ENCODE measurements at regions not wholly inside any gene's neighbourhood (a gene's known extent, or its start where the extent isn't known, plus 50 kb on each side); places are given as distances from the start of the nearest gene placed in this dataset.

DNA sequence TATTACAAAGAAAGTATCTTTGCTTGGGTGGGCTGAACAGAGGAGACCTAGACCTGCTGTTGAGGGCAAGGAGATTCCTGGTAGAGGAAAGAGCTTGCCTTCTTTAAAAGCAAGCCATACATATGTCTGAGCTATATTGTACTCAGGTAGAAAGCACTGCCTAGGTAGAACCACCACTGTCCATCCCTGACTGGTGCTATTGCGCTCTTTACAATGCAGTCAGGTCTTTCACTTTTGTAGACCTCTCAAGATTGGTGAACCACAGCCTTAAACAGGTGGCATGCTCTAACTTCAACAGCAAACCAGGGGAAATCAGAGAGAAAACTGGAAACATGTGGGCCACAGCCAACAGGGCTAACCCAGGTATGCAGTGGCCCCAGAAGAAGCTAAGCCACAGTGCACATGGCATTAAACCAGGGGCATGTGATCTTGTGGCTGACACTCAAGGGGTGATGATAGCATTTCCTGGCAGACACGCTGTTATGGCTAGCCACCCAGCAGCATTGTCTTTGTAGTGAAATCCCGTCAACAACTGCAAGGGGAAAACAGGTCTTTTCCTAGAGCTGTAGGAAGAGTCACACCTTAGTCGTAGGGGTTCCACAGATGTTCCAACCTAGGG is 253.9 kb upstream of the PCSK5 start:
- no peak overlapping the region for H3K27ac ChIP-seq
- ChIA-PET POLR2A (ENCODE audit: low non-redundant PET) (no interaction called here), CTCF (interaction anchor here (0.7 kb wide), 1 partner anchor 671 kb away, joined by 7 read pairs; no protein-coding TSS in a partner anchor)
- TF ChIP-seq, protein P1, sequence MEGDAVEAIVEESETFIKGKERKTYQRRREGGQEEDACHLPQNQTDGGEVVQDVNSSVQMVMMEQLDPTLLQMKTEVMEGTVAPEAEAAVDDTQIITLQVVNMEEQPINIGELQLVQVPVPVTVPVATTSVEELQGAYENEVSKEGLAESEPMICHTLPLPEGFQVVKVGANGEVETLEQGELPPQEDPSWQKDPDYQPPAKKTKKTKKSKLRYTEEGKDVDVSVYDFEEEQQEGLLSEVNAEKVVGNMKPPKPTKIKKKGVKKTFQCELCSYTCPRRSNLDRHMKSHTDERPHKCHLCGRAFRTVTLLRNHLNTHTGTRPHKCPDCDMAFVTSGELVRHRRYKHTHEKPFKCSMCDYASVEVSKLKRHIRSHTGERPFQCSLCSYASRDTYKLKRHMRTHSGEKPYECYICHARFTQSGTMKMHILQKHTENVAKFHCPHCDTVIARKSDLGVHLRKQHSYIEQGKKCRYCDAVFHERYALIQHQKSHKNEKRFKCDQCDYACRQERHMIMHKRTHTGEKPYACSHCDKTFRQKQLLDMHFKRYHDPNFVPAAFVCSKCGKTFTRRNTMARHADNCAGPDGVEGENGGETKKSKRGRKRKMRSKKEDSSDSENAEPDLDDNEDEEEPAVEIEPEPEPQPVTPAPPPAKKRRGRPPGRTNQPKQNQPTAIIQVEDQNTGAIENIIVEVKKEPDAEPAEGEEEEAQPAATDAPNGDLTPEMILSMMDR (conservative IDR thresholded peaks at IDR 0.05; ENCODE audit: low read depth): no peak
- DNase-seq (ENCODE audit: low spot score): no peak

DNA sequence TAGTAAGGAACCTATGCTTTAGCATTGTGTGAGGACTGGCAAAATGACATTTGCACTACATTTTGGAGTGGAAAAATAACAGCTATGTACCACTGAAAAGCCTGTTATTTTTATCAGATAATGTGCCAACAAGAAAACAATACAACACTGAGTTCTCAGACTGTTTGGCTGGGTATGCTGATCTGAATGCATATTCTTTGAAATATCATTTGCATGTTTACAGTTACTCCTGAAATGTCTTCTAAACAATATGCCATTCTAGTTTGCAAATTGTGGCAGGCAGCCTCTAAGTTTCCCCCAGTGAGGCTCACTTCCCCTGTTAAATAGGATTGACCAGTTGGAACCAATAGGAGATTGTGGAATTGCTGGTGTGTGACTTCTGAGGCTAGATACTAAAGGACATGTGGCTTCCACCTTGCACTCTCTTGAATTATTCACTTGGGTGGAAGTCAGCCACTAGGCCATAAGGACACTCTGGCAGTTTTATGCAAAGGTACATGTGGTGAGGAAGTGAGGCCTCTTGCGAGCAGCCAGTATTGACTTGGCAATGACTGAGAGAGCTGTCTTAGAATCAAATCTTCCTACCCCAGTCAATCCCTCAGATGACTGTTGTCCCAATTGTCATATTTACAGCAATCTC is 250.4 kb upstream of the PCSK5 start:
- ChIA-PET POLR2A (ENCODE audit: low non-redundant PET) (no interaction called here), CTCF (no interaction called here)
- no peak overlapping the region for H3K27ac ChIP-seq
- TF ChIP-seq, protein P1 (conservative IDR thresholded peaks at IDR 0.05; ENCODE audit: low read depth): no peak
- no peak for DNase-seq (ENCODE audit: low spot score)

DNA sequence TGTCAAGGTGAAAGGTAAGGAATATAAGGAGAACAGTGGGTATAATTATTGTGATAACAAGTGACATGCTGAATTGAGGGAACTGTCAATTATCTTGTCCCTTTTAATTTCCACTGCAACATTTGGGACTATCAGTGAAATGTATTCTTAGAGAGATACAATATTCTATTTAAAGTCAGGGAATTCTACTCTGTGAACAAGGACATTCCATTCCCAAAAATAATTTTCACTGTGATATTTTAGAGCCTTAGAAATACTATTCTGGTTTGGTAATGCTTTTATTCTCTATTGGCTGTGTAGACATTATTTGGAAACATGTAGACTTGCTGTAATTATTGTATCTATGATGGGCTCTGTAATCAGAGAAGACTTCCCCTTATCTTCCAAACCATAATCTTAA is 248.0 kb upstream of the PCSK5 start:
- no peak for DNase-seq (ENCODE audit: low spot score)
- TF ChIP-seq, protein P1 (conservative IDR thresholded peaks at IDR 0.05; ENCODE audit: low read depth): no peak
- no peak overlapping the region for H3K27ac ChIP-seq
- POLR2A ChIA-PET (ENCODE audit: low non-redundant PET): no interaction called here
- CTCF ChIA-PET: interaction anchor here (0.7 kb wide), 1 partner anchor 341 kb away, joined by 4 read pairs; no protein-coding TSS in a partner anchor

DNA sequence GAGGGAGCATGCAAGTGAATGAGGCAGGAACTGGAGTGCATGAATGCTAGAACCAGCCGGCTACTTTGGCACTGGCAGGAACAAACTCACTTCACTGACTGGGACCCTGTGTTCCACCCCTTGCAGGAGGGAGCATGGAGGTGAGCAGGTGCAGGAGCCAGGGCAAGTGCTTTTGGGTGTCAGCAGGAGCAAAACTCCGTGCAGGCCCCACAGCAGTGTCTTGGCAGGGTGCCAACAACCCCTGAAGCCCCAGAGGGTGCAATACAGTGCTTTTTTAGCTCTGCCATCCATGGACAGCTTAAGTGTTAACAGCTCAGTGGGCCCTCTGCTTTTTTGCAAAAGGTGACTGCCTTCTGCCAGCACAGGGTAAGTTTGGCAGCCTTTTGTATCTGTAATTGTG is 245.8 kb upstream of the PCSK5 start:
- CTCF ChIA-PET: interaction anchor here (0.6 kb wide), 1 partner anchor 19 kb away, joined by 4 read pairs; no protein-coding TSS in a partner anchor
- POLR2A ChIA-PET (ENCODE audit: low non-redundant PET): no interaction called here
- no peak for DNase-seq (ENCODE audit: low spot score)
- TF ChIP-seq, protein P1 (conservative IDR thresholded peaks at IDR 0.05; ENCODE audit: low read depth): no peak
- H3K27ac ChIP-seq: no peak overlapping the region

DNA sequence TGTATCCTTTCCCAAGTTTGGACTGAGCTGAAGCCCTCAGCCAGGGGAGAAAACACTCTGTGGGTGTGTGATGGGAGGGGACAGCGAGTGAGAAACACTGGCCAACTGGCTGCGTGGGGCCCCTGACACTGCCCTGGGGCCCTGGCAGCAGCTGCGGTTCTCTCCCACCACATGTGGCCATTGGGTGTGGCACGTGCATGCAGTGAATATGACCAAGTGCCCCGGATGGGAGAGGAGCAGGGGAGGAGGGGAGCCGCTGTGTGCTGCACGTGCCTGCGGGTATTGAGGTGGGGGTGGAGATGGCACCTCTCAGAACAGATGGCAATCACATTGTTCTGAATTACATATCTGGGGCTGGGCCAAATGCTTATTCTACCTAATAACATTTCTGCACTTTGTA is 242.4 kb upstream of the PCSK5 start:
- TF ChIP-seq, protein P1 (conservative IDR thresholded peaks at IDR 0.05; ENCODE audit: low read depth): no peak
- H3K27ac ChIP-seq: no peak overlapping the region
- ChIA-PET CTCF (no interaction called here), POLR2A (ENCODE audit: low non-redundant PET) (no interaction called here)
- no peak for DNase-seq (ENCODE audit: low spot score)

DNA sequence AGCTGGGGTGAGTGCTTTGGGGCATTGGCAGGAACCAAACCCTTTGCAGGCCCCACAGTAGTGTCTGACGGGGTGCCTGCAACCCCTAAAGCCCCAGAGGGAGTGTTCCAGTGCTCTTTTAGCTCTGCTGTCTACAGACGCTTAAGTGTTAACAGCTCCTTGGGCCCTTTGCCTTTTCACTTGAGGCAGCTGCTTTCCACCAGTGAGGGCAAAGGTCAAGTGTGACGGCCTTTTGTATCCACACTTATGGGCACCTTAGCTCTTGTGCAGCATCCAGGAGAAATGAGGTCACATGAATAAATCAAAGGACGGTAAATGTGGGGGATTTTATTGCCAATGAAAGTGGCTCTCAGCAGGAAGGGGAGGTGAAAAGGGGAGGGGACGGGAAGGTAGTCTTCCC is 241.4 kb upstream of the PCSK5 start:
- ChIA-PET CTCF (no interaction called here), POLR2A (ENCODE audit: low non-redundant PET) (no interaction called here)
- TF ChIP-seq, protein P1 (conservative IDR thresholded peaks at IDR 0.05; ENCODE audit: low read depth): no peak
- no peak for DNase-seq (ENCODE audit: low spot score)
- no peak overlapping the region for H3K27ac ChIP-seq

Measured in RWPE1 (cell line).